DND-41 (cell line): ENCODE measurements at regions not wholly inside any gene's neighbourhood (a gene's known extent, or its start where the extent isn't known, plus 50 kb on each side); places are given as distances from the start of the nearest gene placed in this dataset.

ENCODE experiments used
- CTCF ChIP-seq: IDR thresholded peaks from 2 replicates; pipeline ENCODE4 v1.5.1; 2012; ENCODE audit warnings: borderline replicate concordance, low read length, moderate library complexity, mild to moderate bottlenecking; ENCODE audit not compliant: poor library complexity, severe bottlenecking; ENCODE audit errors: extremely low read depth
- EZH2 ChIP-seq: IDR thresholded peaks from 3 replicates; pipeline ENCODE4 v1.6.1; 2012; ENCODE audit warnings: borderline replicate concordance, low read depth, mild to moderate bottlenecking, moderate library complexity, low read length, inconsistent platforms; ENCODE audit not compliant: severe bottlenecking

- TF ChIP-seq CTCF, result no peak
- TF ChIP-seq EZH2, result no peak
Measured at GRCh38 chr2:121121661-121122060, 163.3 kb downstream of the TFCP2L1 start.
